HUES64 (cell line): ENCODE measurements at regions not wholly inside any gene's neighbourhood (a gene's known extent, or its start where the extent isn't known, plus 50 kb on each side); places are given as distances from the start of the nearest gene placed in this dataset.
"Not testable (repeated sequence)": the region's sequence is repeated elsewhere in the genome, so short reads cannot be mapped to it uniquely, and the experiment has no call there.

Source experiments
- H3K27ac ChIP-seq: 2 replicates; pipeline ENCODE4 v1.7.0; 2013; ENCODE audit warnings: low read depth, low read length, inconsistent platforms
- H3K27me3 ChIP-seq: 2 replicates; pipeline ENCODE4 v1.6.1; 2013; ENCODE audit warnings: mild to moderate bottlenecking, low read length; ENCODE audit not compliant: insufficient read depth
- H3K36me3 ChIP-seq: 2 replicates; pipeline ENCODE4 v1.6.1; 2013; ENCODE audit warnings: mild to moderate bottlenecking, low read length; ENCODE audit not compliant: insufficient read depth
- H3K4me1 ChIP-seq: 2 replicates; pipeline ENCODE4 v1.6.1; 2013; ENCODE audit warnings: mild to moderate bottlenecking, low read length, moderate library complexity; ENCODE audit not compliant: insufficient read depth
- H3K4me3 ChIP-seq: 2 replicates; pipeline ENCODE4 v1.5.1; 2013; ENCODE audit warnings: mild to moderate bottlenecking, low read length, moderate library complexity
- H3K9ac ChIP-seq: 2 replicates; pipeline ENCODE4 v1.6.1; 2013; ENCODE audit warnings: mild to moderate bottlenecking, low read depth, low read length
- H3K9me3 ChIP-seq: 2 replicates; pipeline ENCODE4 v1.6.1; 2013; ENCODE audit warnings: low read depth, low read length; ENCODE audit not compliant: insufficient read depth
- WGBS: fragments of 150-250, 120-280 bp; methylation state at CpG from one replicate; pipeline ENCODE4 v1.1.7; 2013; ENCODE audit warnings: missing lambda C conversion rate; 5-methylcytosine and 5-hydroxymethylcytosine counted together

- no peaks in the 10 kb centered on the region for H3K36me3 ChIP-seq
- H3K27ac ChIP-seq, result no peak overlapping the region
- H3K4me3 ChIP-seq, result no peak overlapping the region
- no peak overlapping the region for H3K9ac ChIP-seq
- WGBS, result no CpG with 5 or more reads among the region's 1 CpG
- peaks cover 16% of the 10 kb centered on the region for H3K4me1 ChIP-seq
- H3K27me3 ChIP-seq, result no peaks in the 10 kb centered on the region
- no peaks in the 10 kb centered on the region for H3K9me3 ChIP-seq
Observed at GRCh38 chr11:41519696-41520095, 60.2 kb upstream of the LRRC4C start.

- no peak overlapping the region for H3K9ac ChIP-seq
- H3K36me3 ChIP-seq, result no peaks in the 10 kb centered on the region
- H3K4me1 ChIP-seq, result peaks cover 16% of the 10 kb centered on the region
- no peak overlapping the region for H3K4me3 ChIP-seq
- no peak overlapping the region for H3K27ac ChIP-seq
- no peaks in the 10 kb centered on the region for H3K9me3 ChIP-seq
- no peaks in the 10 kb centered on the region for H3K27me3 ChIP-seq
Observed at GRCh38 chr11:41522391-41522790, 62.9 kb upstream of the LRRC4C start.

GRCh38 chr11:41522899-41523672 is 63.6 kb upstream of the LRRC4C start:
- no peak overlapping the region for H3K27ac ChIP-seq
- peaks cover 16% of the 10 kb centered on the region for H3K4me1 ChIP-seq
- no peaks in the 10 kb centered on the region for H3K27me3 ChIP-seq
- H3K4me3 ChIP-seq, result no peak overlapping the region
- H3K9me3 ChIP-seq, result no peaks in the 10 kb centered on the region
- no peak overlapping the region for H3K9ac ChIP-seq
- 85% methylated on average over 2 of the region's 2 CpGs for WGBS
- no peaks in the 10 kb centered on the region for H3K36me3 ChIP-seq

GRCh38 chr11:41527530-41527929 is 68.1 kb upstream of the LRRC4C start:
- no peak overlapping the region for H3K9ac ChIP-seq
- WGBS, result 99% methylated on average over 3 of the region's 3 CpGs
- H3K4me3 ChIP-seq, result no peak overlapping the region
- H3K36me3 ChIP-seq, result no peaks in the 10 kb centered on the region
- H3K27me3 ChIP-seq, result no peaks in the 10 kb centered on the region
- H3K4me1 ChIP-seq, result peaks cover 11% of the 10 kb centered on the region
- no peak overlapping the region for H3K27ac ChIP-seq
- H3K9me3 ChIP-seq, result no peaks in the 10 kb centered on the region

GRCh38 chr11:41532413-41532812 is 73.0 kb upstream of the LRRC4C start:
- Histone ChIP-seq H3K4me1 (peaks cover 14% of the 10 kb centered on the region), H3K9ac (no peak overlapping the region), H3K36me3 (no peaks in the 10 kb centered on the region), H3K4me3 (no peak overlapping the region), H3K27me3 (no peaks in the 10 kb centered on the region), H3K27ac (no peak overlapping the region), H3K9me3 (no peaks in the 10 kb centered on the region)
- WGBS, result 89% methylated on average over 7 of the region's 7 CpGs

- H3K27ac ChIP-seq, result no peak overlapping the region
- peaks cover 21% of the 10 kb centered on the region for H3K4me1 ChIP-seq
- whole genome bisulfite sequencing, result 100% methylated on average over 1 of the region's 1 CpG
Observed at GRCh38 chr11:41533761-41534160, 74.3 kb upstream of the LRRC4C start.

GRCh38 chr11:41534391-41534790 is 74.9 kb upstream of the LRRC4C start:
- peaks cover 21% of the 10 kb centered on the region for H3K4me1 ChIP-seq
- H3K9me3 ChIP-seq, result no peaks in the 10 kb centered on the region
- no peaks in the 10 kb centered on the region for H3K36me3 ChIP-seq
- H3K27ac ChIP-seq, result no peak overlapping the region
- H3K9ac ChIP-seq, result no peak overlapping the region
- H3K4me3 ChIP-seq, result no peak overlapping the region
- WGBS, result 92% methylated on average over 3 of the region's 4 CpGs
- H3K27me3 ChIP-seq, result no peaks in the 10 kb centered on the region

More at GRCh38 chr11:41533761-41534160, 74.3 kb upstream of the LRRC4C start:
- Histone ChIP-seq H3K27me3 (no peaks in the 10 kb centered on the region), H3K4me3 (no peak overlapping the region), H3K9me3 (no peaks in the 10 kb centered on the region), H3K9ac (no peak overlapping the region), H3K36me3 (no peaks in the 10 kb centered on the region)

GRCh38 chr11:41534861-41535260 is 75.4 kb upstream of the LRRC4C start:
- Histone ChIP-seq H3K4me1 (peaks cover 21% of the 10 kb centered on the region), H3K9ac (no peak overlapping the region), H3K9me3 (no peaks in the 10 kb centered on the region), H3K27me3 (no peaks in the 10 kb centered on the region), H3K4me3 (no peak overlapping the region), H3K27ac (no peak overlapping the region), H3K36me3 (no peaks in the 10 kb centered on the region)
- WGBS, result 82% methylated on average over 1 of the region's 2 CpGs

- Histone ChIP-seq H3K27ac (no peak overlapping the region), H3K4me3 (no peak overlapping the region), H3K27me3 (no peaks in the 10 kb centered on the region), H3K9ac (no peak overlapping the region), H3K36me3 (no peaks in the 10 kb centered on the region), H3K4me1 (peaks cover 21% of the 10 kb centered on the region), H3K9me3 (no peaks in the 10 kb centered on the region)
- 95% methylated on average over 10 of the region's 10 CpGs for WGBS
Observed at GRCh38 chr11:41536021-41536568, 76.6 kb upstream of the LRRC4C start.

- not testable (repeated sequence) for H3K4me3 ChIP-seq, H3K9ac ChIP-seq, H3K9me3 ChIP-seq, H3K36me3 ChIP-seq, H3K27me3 ChIP-seq, H3K4me1 ChIP-seq, H3K27ac ChIP-seq
- 91% methylated on average over 3 of the region's 3 CpGs for WGBS
Observed at GRCh38 chr11:41544902-41545301, 85.5 kb upstream of the LRRC4C start.

- H3K36me3 ChIP-seq, result no peaks in the 10 kb centered on the region
- 92% methylated on average over 9 of the region's 9 CpGs for WGBS
- no peak overlapping the region for H3K27ac ChIP-seq
- no peak overlapping the region for H3K9ac ChIP-seq
- no peaks in the 10 kb centered on the region for H3K27me3 ChIP-seq
- no peak overlapping the region for H3K4me3 ChIP-seq
- no peaks in the 10 kb centered on the region for H3K9me3 ChIP-seq
- peaks cover 14% of the 10 kb centered on the region; the same call in 1 of the 2 replicates for H3K4me1 ChIP-seq
Observed at GRCh38 chr11:41578421-41579051, 119.1 kb upstream of the LRRC4C start.
